ENCODE measurements at regions not wholly inside any gene's neighbourhood (a gene's known extent, or its start where the extent isn't known, plus 50 kb on each side); places are given as distances from the start of the nearest gene placed in this dataset.
"Not testable (repeated sequence)": the region's sequence is repeated elsewhere in the genome, so short reads cannot be mapped to it uniquely, and the experiment has no call there.

GRCh38 chr15:29518442-29518841 is 248.8 kb upstream of the NSMCE3 start:
- TF ChIP-seq, protein P1, sequence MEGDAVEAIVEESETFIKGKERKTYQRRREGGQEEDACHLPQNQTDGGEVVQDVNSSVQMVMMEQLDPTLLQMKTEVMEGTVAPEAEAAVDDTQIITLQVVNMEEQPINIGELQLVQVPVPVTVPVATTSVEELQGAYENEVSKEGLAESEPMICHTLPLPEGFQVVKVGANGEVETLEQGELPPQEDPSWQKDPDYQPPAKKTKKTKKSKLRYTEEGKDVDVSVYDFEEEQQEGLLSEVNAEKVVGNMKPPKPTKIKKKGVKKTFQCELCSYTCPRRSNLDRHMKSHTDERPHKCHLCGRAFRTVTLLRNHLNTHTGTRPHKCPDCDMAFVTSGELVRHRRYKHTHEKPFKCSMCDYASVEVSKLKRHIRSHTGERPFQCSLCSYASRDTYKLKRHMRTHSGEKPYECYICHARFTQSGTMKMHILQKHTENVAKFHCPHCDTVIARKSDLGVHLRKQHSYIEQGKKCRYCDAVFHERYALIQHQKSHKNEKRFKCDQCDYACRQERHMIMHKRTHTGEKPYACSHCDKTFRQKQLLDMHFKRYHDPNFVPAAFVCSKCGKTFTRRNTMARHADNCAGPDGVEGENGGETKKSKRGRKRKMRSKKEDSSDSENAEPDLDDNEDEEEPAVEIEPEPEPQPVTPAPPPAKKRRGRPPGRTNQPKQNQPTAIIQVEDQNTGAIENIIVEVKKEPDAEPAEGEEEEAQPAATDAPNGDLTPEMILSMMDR (IDR thresholded peaks at IDR 0.05; ENCODE audit: low read depth, low read length), result no peak
- no peak for DNase-seq (ENCODE audit: extremely low read depth, low read depth)

- no peak for DNase-seq (ENCODE audit: extremely low read depth, low read depth)
- TF ChIP-seq, protein P1 (IDR thresholded peaks at IDR 0.05; ENCODE audit: low read depth, low read length), result no peak
Observed at GRCh38 chr15:29517829-29518228, 248.2 kb upstream of the NSMCE3 start.

- no peak for DNase-seq (ENCODE audit: extremely low read depth, low read depth)
- TF ChIP-seq, protein P1 (IDR thresholded peaks at IDR 0.05; ENCODE audit: low read depth, low read length), result no peak
Observed at GRCh38 chr15:29516929-29517328, 247.3 kb upstream of the NSMCE3 start.

DNA sequence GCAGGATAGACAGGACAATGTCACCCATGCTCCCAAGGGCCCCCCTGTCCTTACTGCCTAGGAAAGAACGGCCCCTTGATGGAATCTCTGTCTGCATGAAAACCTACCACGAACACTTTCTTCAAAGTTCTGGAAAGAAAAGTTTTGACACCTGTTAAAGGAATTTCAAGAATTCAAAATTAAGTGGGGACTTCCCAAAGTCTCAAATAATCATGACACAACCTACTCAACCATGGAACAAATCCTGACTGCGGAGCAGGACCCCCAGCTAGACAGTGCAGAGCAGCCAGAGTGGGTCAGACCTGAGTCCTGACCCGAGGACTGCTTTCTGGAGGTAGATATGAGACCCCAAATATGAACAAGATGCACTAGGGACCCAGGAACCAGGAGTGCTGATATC is 245.3 kb upstream of the NSMCE3 start:
- TF ChIP-seq, protein P1 (IDR thresholded peaks at IDR 0.05; ENCODE audit: low read depth, low read length), result no peak
- no peak for DNase-seq (ENCODE audit: extremely low read depth, low read depth)

GRCh38 chr15:29511663-29512062 is 242.0 kb upstream of the NSMCE3 start:
- TF ChIP-seq, protein P1 (IDR thresholded peaks at IDR 0.05; ENCODE audit: low read depth, low read length), result no peak
- no peak for DNase-seq (ENCODE audit: extremely low read depth, low read depth)

- not testable (repeated sequence) for DNase-seq (ENCODE audit: extremely low read depth, low read depth)
Observed at GRCh38 chr15:29505535-29505934, 235.9 kb upstream of the NSMCE3 start.

GRCh38 chr15:29490747-29491471 is 221.3 kb upstream of the NSMCE3 start:
- DNase-seq (ENCODE audit: extremely low read depth, low read depth), result no peak
- TF ChIP-seq, protein P1 (IDR thresholded peaks at IDR 0.05; ENCODE audit: low read depth, low read length), result no peak

DNA sequence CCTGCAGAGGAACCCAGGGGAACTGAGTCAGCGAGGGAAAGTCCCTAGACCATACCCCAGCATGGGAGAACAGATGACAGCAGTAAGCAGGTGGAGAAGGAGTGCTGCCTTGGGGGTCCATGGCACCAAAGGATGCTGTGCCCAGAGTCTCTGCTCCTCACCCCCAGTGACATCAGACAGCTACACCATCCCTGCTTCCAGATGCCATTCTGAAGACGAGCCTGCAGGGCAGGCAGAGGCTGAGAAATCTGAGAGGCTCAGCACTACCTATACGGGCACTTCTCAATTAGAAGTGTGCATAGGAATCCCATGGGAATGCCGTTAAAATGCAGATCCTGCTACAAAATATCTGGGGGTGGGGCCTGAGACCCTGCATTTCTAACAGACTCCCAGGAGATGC is 211.3 kb upstream of the NSMCE3 start:
- TF ChIP-seq, protein P1 (IDR thresholded peaks at IDR 0.05; ENCODE audit: low read depth, low read length), result no peak
- DNase-seq (ENCODE audit: extremely low read depth, low read depth), result no peak

Measured in AG09319 (cell line).